ENCODE measurements at regions not wholly inside any gene's neighbourhood (a gene's known extent, or its start where the extent isn't known, plus 50 kb on each side); places are given as distances from the start of the nearest gene placed in this dataset.

DNA sequence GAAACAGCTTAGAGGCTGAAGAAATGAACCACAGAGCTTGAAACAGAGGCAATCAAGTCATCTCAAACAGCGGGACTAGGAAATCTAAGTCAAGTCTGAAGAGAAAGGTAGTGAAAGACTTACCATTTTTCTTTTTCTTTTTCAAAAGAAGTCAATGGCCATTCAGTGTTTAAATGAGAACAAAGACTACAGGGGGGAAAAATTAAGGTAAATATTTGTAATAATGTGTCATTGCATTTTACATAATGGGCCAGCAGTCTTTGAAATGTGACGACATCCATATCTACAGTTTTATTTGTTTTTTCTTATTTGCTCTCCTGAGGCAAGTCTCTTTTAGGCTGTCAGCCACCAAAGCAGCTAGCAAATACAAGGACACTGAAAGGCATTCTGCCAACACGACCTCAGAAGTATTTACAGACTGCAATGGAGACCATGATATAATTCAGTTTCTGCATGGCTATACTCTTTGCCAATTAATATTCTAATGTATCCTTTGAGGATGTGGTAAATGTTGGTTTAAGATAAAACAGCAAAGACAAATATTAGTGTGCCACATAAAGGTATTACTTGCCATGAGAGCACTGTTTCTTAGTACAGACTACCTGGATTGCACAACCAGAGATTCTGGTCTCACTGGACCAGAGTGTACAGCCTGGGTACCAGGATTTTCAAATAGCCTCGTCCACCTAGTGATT is 307.0 kb upstream of the THBS1 start (continued):
- TF ChIP-seq MTA1 (CRISPR knock-in tag; IDR thresholded peaks at IDR 0.05; ENCODE audit: borderline replicate concordance) (no peak), BRD4 (CRISPR knock-in tag; IDR thresholded peaks at IDR 0.05) (no peak; the same call in 1 of the 2 replicates), ZC3H4 (CRISPR knock-in tag; IDR thresholded peaks at IDR 0.05; ENCODE audit: borderline replicate concordance) (no peak), ZNF331 (CRISPR knock-in tag; IDR thresholded peaks at IDR 0.05) (peak; percentile 53), MNT (IDR thresholded peaks at IDR 0.05) (no peak), HNRNPUL1 (IDR thresholded peaks at IDR 0.05; ENCODE audit: low read depth, low read length) (0 out of 2 replicates have a peak, but pooled peaks have one; percentile 37), KLF15 (CRISPR knock-in tag; IDR thresholded peaks at IDR 0.05; ENCODE audit: borderline replicate concordance) (no peak), HHEX (CRISPR knock-in tag; IDR thresholded peaks at IDR 0.05) (peak; percentile 58; the same call in 1 of the 2 replicates), GATAD2A (CRISPR knock-in tag; IDR thresholded peaks at IDR 0.05) (peak; percentile 95), MYC (CRISPR knock-in tag; IDR thresholded peaks at IDR 0.05; ENCODE audit: borderline replicate concordance) (no peak), EEA1 (CRISPR knock-in tag; IDR thresholded peaks at IDR 0.05; ENCODE audit: borderline replicate concordance) (no peak), NR2F1 (CRISPR knock-in tag; IDR thresholded peaks at IDR 0.05) (peak in 1 of 2 experiments; percentile 41; a peak in 2 of 4 replicates), ZSCAN21 (CRISPR knock-in tag; IDR thresholded peaks at IDR 0.05; ENCODE audit: borderline replicate concordance) (no peak), PCBP1 (IDR thresholded peaks at IDR 0.05; ENCODE audit: borderline replicate concordance, low read depth, low read length) (no peak), HMG20A (CRISPR knock-in tag; IDR thresholded peaks at IDR 0.05; ENCODE audit: borderline replicate concordance) (peak; percentile 94), SUZ12 (IDR thresholded peaks at IDR 0.05; ENCODE audit: low read depth, low read length) (no peak), SOX6 (IDR thresholded peaks at IDR 0.05) (no peak), SOX6 (CRISPR knock-in tag; IDR thresholded peaks at IDR 0.05) (peak; percentile 99), SIX1 (CRISPR knock-in tag; IDR thresholded peaks at IDR 0.05; ENCODE audit: borderline replicate concordance) (peak; percentile 84), ZNF33B (CRISPR knock-in tag; IDR thresholded peaks at IDR 0.05) (no peak), ZNF562 (CRISPR knock-in tag; IDR thresholded peaks at IDR 0.05; ENCODE audit: borderline replicate concordance) (no peak), AKAP8 (CRISPR knock-in tag; IDR thresholded peaks at IDR 0.05) (no peak)
- TF ChIP-seq, protein P1, sequence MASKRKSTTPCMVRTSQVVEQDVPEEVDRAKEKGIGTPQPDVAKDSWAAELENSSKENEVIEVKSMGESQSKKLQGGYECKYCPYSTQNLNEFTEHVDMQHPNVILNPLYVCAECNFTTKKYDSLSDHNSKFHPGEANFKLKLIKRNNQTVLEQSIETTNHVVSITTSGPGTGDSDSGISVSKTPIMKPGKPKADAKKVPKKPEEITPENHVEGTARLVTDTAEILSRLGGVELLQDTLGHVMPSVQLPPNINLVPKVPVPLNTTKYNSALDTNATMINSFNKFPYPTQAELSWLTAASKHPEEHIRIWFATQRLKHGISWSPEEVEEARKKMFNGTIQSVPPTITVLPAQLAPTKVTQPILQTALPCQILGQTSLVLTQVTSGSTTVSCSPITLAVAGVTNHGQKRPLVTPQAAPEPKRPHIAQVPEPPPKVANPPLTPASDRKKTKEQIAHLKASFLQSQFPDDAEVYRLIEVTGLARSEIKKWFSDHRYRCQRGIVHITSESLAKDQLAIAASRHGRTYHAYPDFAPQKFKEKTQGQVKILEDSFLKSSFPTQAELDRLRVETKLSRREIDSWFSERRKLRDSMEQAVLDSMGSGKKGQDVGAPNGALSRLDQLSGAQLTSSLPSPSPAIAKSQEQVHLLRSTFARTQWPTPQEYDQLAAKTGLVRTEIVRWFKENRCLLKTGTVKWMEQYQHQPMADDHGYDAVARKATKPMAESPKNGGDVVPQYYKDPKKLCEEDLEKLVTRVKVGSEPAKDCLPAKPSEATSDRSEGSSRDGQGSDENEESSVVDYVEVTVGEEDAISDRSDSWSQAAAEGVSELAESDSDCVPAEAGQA (IDR thresholded peaks at IDR 0.05; ENCODE audit: low read depth) = 0 out of 2 replicates have a peak, but pooled peaks have one; percentile 33
- TF ChIP-seq, protein P1 (CRISPR knock-in tag; IDR thresholded peaks at IDR 0.05; ENCODE audit: borderline replicate concordance) = no peak
- TF ChIP-seq, protein P2, sequence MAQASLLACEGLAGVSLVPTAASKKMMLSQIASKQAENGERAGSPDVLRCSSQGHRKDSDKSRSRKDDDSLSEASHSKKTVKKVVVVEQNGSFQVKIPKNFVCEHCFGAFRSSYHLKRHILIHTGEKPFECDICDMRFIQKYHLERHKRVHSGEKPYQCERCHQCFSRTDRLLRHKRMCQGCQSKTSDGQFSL (CRISPR knock-in tag; IDR thresholded peaks at IDR 0.05) = no peak
